HG03103 (cell line): ENCODE measurements at regions not wholly inside any gene's neighbourhood (a gene's known extent, or its start where the extent isn't known, plus 50 kb on each side); places are given as distances from the start of the nearest gene placed in this dataset.
"Not testable (repeated sequence)": the region's sequence is repeated elsewhere in the genome, so short reads cannot be mapped to it uniquely, and the experiment has no call there.

Experiments
- ATAC-seq: cut with Tn5 transposase; IDR thresholded peaks from one replicate; pipeline ENCODE4 v1.9.1; 2021; ENCODE audit warnings: low read depth; ENCODE audit not compliant: unreplicated experiment

GRCh38 chr5:126106029-126106428 is 317.2 kb upstream of the GRAMD2B start:
- no peak for ATAC-seq

- ATAC-seq, result no peak
These were observed 315.8 kb upstream of the GRAMD2B start for GRCh38 chr5:126107381-126107780.

GRCh38 chr5:126108470-126108869 is 314.7 kb upstream of the GRAMD2B start:
- no peak for ATAC-seq

GRCh38 chr5:126115059-126115629 is 308.1 kb upstream of the GRAMD2B start:
- ATAC-seq, result no peak

GRCh38 chr5:126117044-126117443 is 306.2 kb upstream of the GRAMD2B start:
- no peak for ATAC-seq

GRCh38 chr5:126119887-126120442 is 303.2 kb upstream of the GRAMD2B start:
- no peak for ATAC-seq

- no peak for ATAC-seq
These were observed 302.3 kb upstream of the GRAMD2B start for GRCh38 chr5:126120939-126121338.

- ATAC-seq, result no peak
These were observed 300.3 kb upstream of the GRAMD2B start for GRCh38 chr5:126122942-126123341.

GRCh38 chr5:126124706-126125345 is 298.4 kb upstream of the GRAMD2B start:
- no peak for ATAC-seq

GRCh38 chr5:126125407-126125806 is 297.8 kb upstream of the GRAMD2B start:
- no peak for ATAC-seq

GRCh38 chr5:126126574-126126973 is 296.6 kb upstream of the GRAMD2B start:
- no peak for ATAC-seq

- ATAC-seq, result not testable (repeated sequence)
These were observed 295.8 kb upstream of the GRAMD2B start for GRCh38 chr5:126127371-126127770.

- no peak for ATAC-seq
These were observed 293.8 kb upstream of the GRAMD2B start for GRCh38 chr5:126129431-126129830.

GRCh38 chr5:126133424-126133823 is 289.8 kb upstream of the GRAMD2B start:
- no peak for ATAC-seq

GRCh38 chr5:126137891-126138280 is 285.3 kb upstream of the GRAMD2B start:
- no peak for ATAC-seq

GRCh38 chr5:126138281-126138931 is 284.8 kb upstream of the GRAMD2B start:
- ATAC-seq, result no peak

GRCh38 chr5:126139086-126139485 is 284.1 kb upstream of the GRAMD2B start:
- no peak for ATAC-seq

- no peak for ATAC-seq
These were observed 283.4 kb upstream of the GRAMD2B start for GRCh38 chr5:126139773-126140172.

- ATAC-seq, result no peak
These were observed 279.6 kb upstream of the GRAMD2B start for GRCh38 chr5:126143622-126144021.

- not testable (repeated sequence) for ATAC-seq
These were observed 272.9 kb upstream of the GRAMD2B start for GRCh38 chr5:126150319-126150718.

GRCh38 chr5:126155298-126155697 is 267.9 kb upstream of the GRAMD2B start:
- not testable (repeated sequence) for ATAC-seq

GRCh38 chr5:126166368-126166767 is 256.8 kb upstream of the GRAMD2B start:
- no peak for ATAC-seq
